T-helper 2 cell (primary cell): ENCODE measurements at regions not wholly inside any gene's neighbourhood (a gene's known extent, or its start where the extent isn't known, plus 50 kb on each side); places are given as distances from the start of the nearest gene placed in this dataset.

Experiments
- DNase-seq, 5 experiments: peaks; one replicate each; pipeline versions ENCODE4 v3.0.0 to v3.0.0-alpha.2; 2012 to 2022

- DNase-seq = no peak
These were observed 256.6 kb upstream of the ROPN1 start for GRCh38 chr3:124248471-124249028.

GRCh38 chr3:124249038-124249437, 257.1 kb upstream of the ROPN1 start:
- no peak for DNase-seq

- no peak for DNase-seq
These were observed 258.1 kb upstream of the ROPN1 start for GRCh38 chr3:124250053-124250452.

GRCh38 chr3:124256156-124256555, 264.2 kb upstream of the ROPN1 start:
- no peak for DNase-seq

GRCh38 chr3:124256599-124256998, 264.7 kb upstream of the ROPN1 start:
- no peak for DNase-seq

- no peak for DNase-seq
These were observed 265.5 kb upstream of the ROPN1 start for GRCh38 chr3:124257336-124257864.

GRCh38 chr3:124258057-124258500, 266.2 kb upstream of the ROPN1 start:
- no peak for DNase-seq

GRCh38 chr3:124260206-124260915, 268.4 kb upstream of the ROPN1 start:
- no peak for DNase-seq

GRCh38 chr3:124261306-124261705, 269.4 kb upstream of the ROPN1 start:
- DNase-seq = no peak

GRCh38 chr3:124263168-124263567, 271.2 kb upstream of the ROPN1 start:
- no peak for DNase-seq

- DNase-seq = no peak
These were observed 272.4 kb upstream of the ROPN1 start for GRCh38 chr3:124264346-124264745.

GRCh38 chr3:124266487-124266886, 274.6 kb upstream of the ROPN1 start:
- DNase-seq = no peak

GRCh38 chr3:124267406-124267805, 275.5 kb upstream of the ROPN1 start:
- no peak for DNase-seq

GRCh38 chr3:124268355-124268754, 276.4 kb upstream of the ROPN1 start:
- no peak for DNase-seq

GRCh38 chr3:124269619-124270018, 277.7 kb upstream of the ROPN1 start:
- no peak for DNase-seq

- no peak for DNase-seq
These were observed 280.8 kb upstream of the ROPN1 start for GRCh38 chr3:124272605-124273151.

- no peak for DNase-seq
These were observed 281.7 kb upstream of the ROPN1 start for GRCh38 chr3:124273651-124274050.

- DNase-seq = no peak
These were observed 282.1 kb upstream of the ROPN1 start for GRCh38 chr3:124274051-124274450.

GRCh38 chr3:124275412-124275811, 283.5 kb upstream of the ROPN1 start:
- no peak for DNase-seq

GRCh38 chr3:124276133-124276532, 284.2 kb upstream of the ROPN1 start:
- no peak for DNase-seq

GRCh38 chr3:124276539-124277143, 284.7 kb upstream of the ROPN1 start:
- DNase-seq = no peak

- no peak for DNase-seq
These were observed 285.4 kb upstream of the ROPN1 start for GRCh38 chr3:124277144-124277890.
